ENCODE measurements at regions not wholly inside any gene's neighbourhood (a gene's known extent, or its start where the extent isn't known, plus 50 kb on each side); places are given as distances from the start of the nearest gene placed in this dataset.

- no peak for DNase-seq
- Histone ChIP-seq H3K27me3 (no peaks in the 10 kb centered on the region), H3K36me3 (no peaks in the 10 kb centered on the region), H3K4me3 (no peak overlapping the region), H3K9me3 (no peaks in the 10 kb centered on the region)
Observed at GRCh38 chr1:229218612-229219025, 52.3 kb upstream of the RAB4A start.

- Histone ChIP-seq H3K9me3 (no peaks in the 10 kb centered on the region), H3K27me3 (no peaks in the 10 kb centered on the region), H3K4me3 (no peak overlapping the region), H3K36me3 (no peaks in the 10 kb centered on the region)
- DNase-seq, result no peak
Observed at GRCh38 chr1:229220163-229220846, 50.6 kb upstream of the RAB4A start.

GRCh38 chr1:229221106-229222019 is 49.5 kb upstream of the RAB4A start:
- Histone ChIP-seq H3K4me3 (no peak overlapping the region), H3K9me3 (no peaks in the 10 kb centered on the region), H3K36me3 (no peaks in the 10 kb centered on the region), H3K27me3 (no peaks in the 10 kb centered on the region)
- DNase-seq, result no peak
